Mesodermal cell (in vitro differentiated cells): ENCODE measurements at regions not wholly inside any gene's neighbourhood (a gene's known extent, or its start where the extent isn't known, plus 50 kb on each side); places are given as distances from the start of the nearest gene placed in this dataset.

Source experiments
- H3K27ac ChIP-seq: 2 replicates; pipeline ENCODE4 v1.7.0; 2013; ENCODE audit warnings: mild to moderate bottlenecking, low read depth, low read length, moderate library complexity; ENCODE audit not compliant: severe bottlenecking
- H3K36me3 ChIP-seq: 2 replicates; pipeline ENCODE4 v1.7.1; 2013; ENCODE audit warnings: mild to moderate bottlenecking, low read length, moderate library complexity; ENCODE audit not compliant: control insufficient read depth, insufficient read depth
- H3K4me1 ChIP-seq: one replicate; pipeline ENCODE4 v1.7.1; 2013; ENCODE audit warnings: mild to moderate bottlenecking, low read length; ENCODE audit not compliant: insufficient read depth, control insufficient read depth, poor library complexity, severe bottlenecking
- H3K4me3 ChIP-seq: 2 replicates; pipeline ENCODE4 v1.7.0; 2013; ENCODE audit warnings: low read length, control low read depth, mild to moderate bottlenecking; ENCODE audit not compliant: insufficient read depth, poor library complexity, severe bottlenecking; ENCODE audit errors: extremely low read depth
- H3K9me3 ChIP-seq: 2 replicates; pipeline ENCODE4 v1.7.1; 2013; ENCODE audit warnings: mild to moderate bottlenecking, low read length, moderate library complexity; ENCODE audit not compliant: control insufficient read depth
- WGBS, 2 experiments: methylation state at CpG; one replicate each; pipeline ENCODE4 v1.1.5; 2013; ENCODE audit warnings: missing lambda C conversion rate in 2 of 2; ENCODE audit not compliant: insufficient coverage in 2 of 2; 5-methylcytosine and 5-hydroxymethylcytosine counted together

DNA sequence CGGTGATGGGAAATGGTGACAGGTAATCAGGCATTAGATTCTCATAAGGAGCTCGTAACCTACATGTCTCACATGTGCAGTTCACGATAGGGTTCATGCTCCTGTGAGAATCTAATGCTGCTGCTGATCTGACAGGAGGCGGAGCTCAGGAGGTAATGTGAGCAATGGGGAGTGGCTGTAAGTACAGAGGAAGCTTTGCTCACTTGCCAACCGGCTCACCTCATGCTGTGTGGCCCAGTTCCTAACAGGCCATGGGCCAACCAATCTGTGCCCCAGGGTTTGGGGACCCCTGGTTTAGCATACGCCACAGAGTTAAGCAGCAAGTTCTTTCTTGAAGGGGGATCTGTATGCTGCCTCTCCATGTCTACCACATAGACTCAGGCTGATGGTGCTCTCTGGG lies 133.1 kb downstream of the IQUB start:
- H3K27ac ChIP-seq: no peak overlapping the region
- no peaks in the 10 kb centered on the region for H3K4me1 ChIP-seq
- no peak overlapping the region for H3K4me3 ChIP-seq
- WGBS, 2 experiments: 91 to 92% methylated on average over 3 to 5 of the region's 6 CpGs
- H3K36me3 ChIP-seq: no peaks in the 10 kb centered on the region
- no peaks in the 10 kb centered on the region for H3K9me3 ChIP-seq

DNA sequence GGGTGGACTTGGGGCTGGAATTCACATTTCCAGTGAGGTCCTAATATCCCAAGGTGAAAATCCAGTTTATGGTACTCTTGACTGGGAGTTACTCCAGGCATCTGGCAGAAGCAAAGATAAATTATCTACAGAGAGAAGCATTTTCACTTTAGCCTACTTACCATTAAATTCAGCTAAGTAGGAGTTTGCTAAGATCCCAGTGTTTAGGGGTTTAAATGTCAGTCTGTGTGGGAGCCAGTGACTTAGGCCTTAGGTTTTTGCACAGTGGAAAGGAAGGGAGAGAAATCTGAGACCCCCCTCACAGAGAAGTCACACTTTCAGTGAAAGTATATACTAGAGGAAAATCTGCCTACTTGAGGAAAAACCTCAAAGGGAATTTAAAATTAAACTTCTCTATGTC lies 134.2 kb downstream of the IQUB start:
- Histone ChIP-seq H3K4me1 (no peaks in the 10 kb centered on the region), H3K4me3 (no peak overlapping the region), H3K27ac (no peak overlapping the region), H3K36me3 (no peaks in the 10 kb centered on the region), H3K9me3 (no peaks in the 10 kb centered on the region)

DNA sequence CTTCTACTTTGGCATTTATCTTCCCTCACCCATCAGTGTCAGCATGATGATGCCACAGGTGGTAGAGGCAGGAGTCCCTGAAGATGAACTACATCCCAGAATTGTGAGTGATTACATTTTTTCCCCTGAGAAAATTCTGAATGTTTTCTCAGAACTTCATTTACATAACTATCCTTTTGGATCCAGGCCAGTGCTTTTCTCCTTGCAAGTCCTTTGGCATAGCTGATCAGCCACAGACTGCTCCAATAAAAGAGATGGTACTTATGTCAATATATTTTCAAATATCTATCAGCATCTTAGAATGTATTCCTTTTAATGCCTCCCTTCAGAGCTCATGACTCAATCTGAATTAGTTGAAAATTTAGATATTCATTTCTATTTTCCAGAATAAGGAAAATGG lies 135.5 kb downstream of the IQUB start:
- Histone ChIP-seq H3K9me3 (no peaks in the 10 kb centered on the region), H3K4me1 (no peaks in the 10 kb centered on the region), H3K36me3 (no peaks in the 10 kb centered on the region), H3K27ac (no peak overlapping the region), H3K4me3 (no peak overlapping the region)

DNA sequence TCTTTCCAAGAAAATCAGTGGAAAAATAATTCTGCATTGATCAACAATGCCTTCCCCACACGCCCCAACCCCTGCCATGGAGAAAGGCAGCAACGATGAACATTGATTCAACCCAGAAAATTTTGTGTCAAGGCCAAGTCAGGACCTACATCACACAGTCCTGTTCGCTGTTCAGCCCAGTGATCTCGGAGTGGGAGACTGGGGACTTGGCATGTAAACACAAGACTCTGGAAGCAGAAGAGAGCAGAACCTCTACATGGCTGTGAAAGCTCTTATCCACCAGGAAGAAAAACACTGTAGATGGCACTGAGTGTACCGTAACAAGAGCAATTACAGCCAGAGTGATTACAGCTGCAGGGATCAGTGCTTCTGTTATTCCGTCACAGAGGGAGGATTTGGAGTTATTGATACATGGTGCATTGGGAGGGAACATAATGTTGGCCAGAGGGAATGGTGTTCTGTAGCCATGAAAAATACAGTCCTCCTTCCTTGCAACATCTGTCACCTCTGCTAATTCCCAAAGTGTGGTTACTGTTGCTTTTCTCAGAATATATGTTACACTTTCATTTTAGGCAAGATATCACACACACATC lies 136.6 kb downstream of the IQUB start:
- H3K27ac ChIP-seq: no peak overlapping the region
- H3K4me3 ChIP-seq: no peak overlapping the region
- no peaks in the 10 kb centered on the region for H3K36me3 ChIP-seq
- no peaks in the 10 kb centered on the region for H3K9me3 ChIP-seq
- WGBS, 2 experiments: 91 to 100% methylated on average over 4 to 6 of the region's 6 CpGs
- no peaks in the 10 kb centered on the region for H3K4me1 ChIP-seq

DNA sequence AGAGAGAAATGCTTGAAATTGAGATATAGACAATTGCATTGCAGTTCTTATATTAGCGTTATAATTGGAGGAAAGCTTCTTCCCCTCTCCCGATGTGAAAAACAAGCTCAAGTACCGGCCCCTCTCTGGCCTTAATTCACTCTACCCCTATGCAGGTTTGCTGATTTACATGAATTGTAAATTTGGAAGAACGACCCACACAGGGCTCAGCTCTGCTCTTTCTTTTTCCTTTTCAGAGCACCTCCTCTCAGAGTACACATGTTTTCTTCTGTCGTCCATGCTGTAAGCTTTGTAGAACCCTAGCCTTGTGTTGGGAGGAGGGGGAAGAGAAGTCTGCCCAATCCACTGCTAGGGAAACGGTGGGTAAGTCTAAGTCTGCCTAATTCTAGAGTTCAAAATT lies 140.8 kb downstream of the IQUB start:
- no peak overlapping the region for H3K4me3 ChIP-seq
- H3K36me3 ChIP-seq: no peaks in the 10 kb centered on the region
- H3K27ac ChIP-seq: no peak overlapping the region
- no peaks in the 10 kb centered on the region for H3K9me3 ChIP-seq
- H3K4me1 ChIP-seq: no peaks in the 10 kb centered on the region
- 33% methylated on average over 1 of the region's 6 CpGs; no CpG with 5 or more reads in 1 of the 2 experiments for WGBS, 2 experiments

DNA sequence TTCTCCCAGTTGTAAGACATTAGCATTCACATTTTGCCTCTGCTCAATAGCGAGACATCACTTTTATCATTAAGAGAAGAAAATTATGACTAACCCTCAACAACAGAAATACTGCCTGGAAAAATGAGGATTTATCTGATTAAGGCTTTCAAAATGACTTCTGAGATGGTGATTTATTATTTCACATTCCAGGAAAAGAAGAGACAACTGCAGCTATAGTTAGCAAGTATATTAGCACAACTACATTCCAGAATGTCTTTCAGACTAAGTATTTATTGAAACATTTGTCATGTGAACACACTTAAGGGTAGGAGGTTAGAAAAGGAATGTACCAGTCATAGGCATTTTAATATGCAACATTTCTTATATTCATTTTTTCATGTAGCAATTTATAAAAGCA lies 162.0 kb downstream of the IQUB start:
- Histone ChIP-seq H3K36me3 (no peaks in the 10 kb centered on the region), H3K27ac (no peak overlapping the region), H3K4me1 (no peaks in the 10 kb centered on the region), H3K9me3 (no peaks in the 10 kb centered on the region), H3K4me3 (no peak overlapping the region)
- WGBS, 2 experiments: no CpG with 5 or more reads among the region's 1 CpG

DNA sequence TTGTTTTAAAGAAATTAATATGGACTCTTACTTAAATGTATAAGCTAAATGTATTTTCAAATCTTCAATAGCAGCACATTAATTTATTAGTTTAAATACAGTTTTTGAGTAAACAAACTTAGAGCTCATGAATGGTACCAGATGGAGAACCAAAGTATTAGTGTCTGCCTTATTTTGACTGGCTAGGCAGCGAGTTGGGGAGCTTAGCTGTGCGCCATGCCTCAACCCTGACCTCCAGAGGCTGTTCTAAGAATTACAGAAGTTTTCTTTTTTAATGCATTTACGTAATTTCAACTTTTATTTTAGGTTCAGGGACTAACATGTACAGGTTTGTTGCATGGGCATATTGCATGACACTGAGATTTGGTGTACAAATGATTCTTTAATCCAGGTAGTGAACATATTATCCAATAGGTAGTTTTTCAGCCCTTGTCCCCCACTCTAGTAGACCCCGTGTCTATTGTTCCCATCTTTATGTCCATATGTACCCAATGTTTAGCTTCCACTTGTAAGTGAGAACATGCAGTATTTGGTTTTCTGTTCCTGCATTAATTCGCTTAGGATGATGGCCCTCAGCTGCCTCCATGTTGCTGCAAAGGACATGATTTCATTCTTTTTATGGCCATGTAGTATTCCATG lies 166.8 kb downstream of the IQUB start:
- Histone ChIP-seq H3K36me3 (no peaks in the 10 kb centered on the region), H3K4me3 (no peak overlapping the region), H3K27ac (no peak overlapping the region), H3K9me3 (no peaks in the 10 kb centered on the region), H3K4me1 (no peaks in the 10 kb centered on the region)
- WGBS, 2 experiments: 100% methylated on average over 1 of the region's 5 CpGs

DNA sequence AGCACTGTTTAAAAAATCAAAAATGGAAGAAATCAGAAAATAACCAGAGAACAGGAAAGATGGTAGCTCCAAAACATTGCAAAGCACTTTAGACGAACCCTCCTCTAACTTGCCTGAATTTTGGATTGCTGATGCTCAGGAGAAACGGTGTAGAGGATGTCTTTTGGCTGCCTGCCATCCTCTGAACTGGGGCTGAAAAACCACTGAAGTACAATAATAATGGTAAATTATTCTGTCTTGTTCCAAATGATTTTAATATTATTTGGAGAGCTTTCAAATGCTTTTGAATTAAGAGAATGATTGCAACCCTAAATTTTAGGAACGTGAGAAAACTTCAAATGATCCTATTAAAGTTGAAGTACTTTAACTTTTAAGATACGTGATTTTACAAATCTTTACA lies 167.3 kb upstream of the SLC13A1 start:
- Histone ChIP-seq H3K4me3 (no peak overlapping the region), H3K4me1 (no peaks in the 10 kb centered on the region), H3K36me3 (no peaks in the 10 kb centered on the region), H3K27ac (no peak overlapping the region), H3K9me3 (no peaks in the 10 kb centered on the region)
- 80 to 92% methylated on average over 1 to 2 of the region's 4 CpGs for WGBS, 2 experiments

DNA sequence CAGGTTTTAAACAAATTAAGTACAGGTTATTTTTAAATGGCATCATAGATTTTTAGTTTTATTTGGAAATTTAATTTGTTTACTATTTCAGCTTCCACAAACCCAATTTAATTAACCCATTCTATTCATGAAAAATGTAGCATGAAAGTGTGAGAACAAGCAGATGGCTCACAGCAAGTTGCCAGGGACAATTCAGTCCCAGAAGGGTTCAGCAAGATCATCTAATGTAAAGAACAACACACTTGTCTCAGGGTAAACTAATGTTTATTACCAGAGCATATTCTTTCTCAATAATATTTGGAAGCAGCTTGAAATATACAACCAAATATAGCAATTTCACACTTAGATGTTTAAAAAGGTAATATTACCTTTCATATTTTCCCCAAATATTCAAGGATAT lies 166.9 kb upstream of the SLC13A1 start:
- Histone ChIP-seq H3K36me3 (no peaks in the 10 kb centered on the region), H3K4me1 (no peaks in the 10 kb centered on the region), H3K27ac (no peak overlapping the region)

DNA sequence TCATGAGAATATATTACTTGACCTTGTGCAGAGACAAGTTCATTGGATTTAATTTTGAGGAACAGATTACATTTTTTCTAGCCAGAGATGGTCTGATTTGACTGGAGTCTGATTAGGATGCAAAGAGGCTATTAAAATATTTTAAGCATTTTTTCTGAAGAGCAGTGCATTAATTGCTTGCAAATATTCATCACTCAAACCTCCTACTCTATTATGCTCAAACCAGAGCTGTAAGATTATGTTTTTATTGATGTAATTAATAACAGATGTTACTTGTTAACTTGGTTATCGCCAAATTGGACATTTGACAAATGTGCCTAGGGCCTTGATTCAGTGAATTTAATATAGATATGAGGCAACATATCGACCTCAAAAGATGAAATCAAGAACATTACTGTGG lies 160.9 kb upstream of the SLC13A1 start:
- Histone ChIP-seq H3K9me3 (no peaks in the 10 kb centered on the region), H3K4me1 (no peaks in the 10 kb centered on the region), H3K4me3 (no peak overlapping the region), H3K36me3 (no peaks in the 10 kb centered on the region), H3K27ac (no peak overlapping the region)
- 91 to 100% methylated on average over 1 of the region's 2 CpGs for WGBS, 2 experiments

More for the DNA sequence above, 166.9 kb upstream of the SLC13A1 start:
- no peaks in the 10 kb centered on the region for H3K9me3 ChIP-seq
- no peak overlapping the region for H3K4me3 ChIP-seq

DNA sequence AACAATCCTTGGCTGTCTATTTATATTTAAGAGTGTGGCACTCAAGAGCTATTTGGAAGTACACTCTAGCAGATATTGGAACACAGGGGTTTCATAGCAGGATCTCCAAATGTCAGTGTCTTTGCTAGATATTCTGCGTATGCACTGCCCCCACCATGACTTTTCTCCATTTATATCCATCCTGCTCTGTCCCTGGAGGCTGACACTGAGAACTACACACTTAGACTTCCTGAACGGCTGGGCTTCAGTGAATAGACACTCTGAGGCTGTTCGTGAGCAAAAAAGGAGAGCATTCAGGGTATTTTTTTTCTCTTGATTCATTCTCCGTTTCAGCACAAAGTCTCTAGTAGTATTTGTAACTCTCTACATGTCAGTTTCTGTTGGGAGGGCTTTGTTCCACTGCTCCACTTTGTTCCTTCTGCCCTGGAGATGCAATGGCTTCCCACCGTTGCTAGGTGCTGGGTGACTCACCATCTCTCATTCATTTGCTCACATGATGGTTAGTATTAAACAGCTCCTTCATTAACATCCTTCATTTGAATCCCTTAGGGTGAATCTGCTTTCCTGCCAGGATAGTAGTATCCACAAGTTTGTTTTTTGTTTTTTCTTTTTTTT lies 155.9 kb upstream of the SLC13A1 start:
- peak overlapping the region; percentile 31 for H3K27ac ChIP-seq

More for the DNA sequence above, 155.9 kb upstream of the SLC13A1 start:
- WGBS, 2 experiments: 76 to 86% methylated on average over 2 to 4 of the region's 5 CpGs
- Histone ChIP-seq H3K4me3 (no peak overlapping the region), H3K4me1 (no peaks in the 10 kb centered on the region), H3K36me3 (no peaks in the 10 kb centered on the region), H3K9me3 (no peaks in the 10 kb centered on the region)
